ENCODE measurements at regions not wholly inside any gene's neighbourhood (a gene's known extent, or its start where the extent isn't known, plus 50 kb on each side); places are given as distances from the start of the nearest gene placed in this dataset.

DNA sequence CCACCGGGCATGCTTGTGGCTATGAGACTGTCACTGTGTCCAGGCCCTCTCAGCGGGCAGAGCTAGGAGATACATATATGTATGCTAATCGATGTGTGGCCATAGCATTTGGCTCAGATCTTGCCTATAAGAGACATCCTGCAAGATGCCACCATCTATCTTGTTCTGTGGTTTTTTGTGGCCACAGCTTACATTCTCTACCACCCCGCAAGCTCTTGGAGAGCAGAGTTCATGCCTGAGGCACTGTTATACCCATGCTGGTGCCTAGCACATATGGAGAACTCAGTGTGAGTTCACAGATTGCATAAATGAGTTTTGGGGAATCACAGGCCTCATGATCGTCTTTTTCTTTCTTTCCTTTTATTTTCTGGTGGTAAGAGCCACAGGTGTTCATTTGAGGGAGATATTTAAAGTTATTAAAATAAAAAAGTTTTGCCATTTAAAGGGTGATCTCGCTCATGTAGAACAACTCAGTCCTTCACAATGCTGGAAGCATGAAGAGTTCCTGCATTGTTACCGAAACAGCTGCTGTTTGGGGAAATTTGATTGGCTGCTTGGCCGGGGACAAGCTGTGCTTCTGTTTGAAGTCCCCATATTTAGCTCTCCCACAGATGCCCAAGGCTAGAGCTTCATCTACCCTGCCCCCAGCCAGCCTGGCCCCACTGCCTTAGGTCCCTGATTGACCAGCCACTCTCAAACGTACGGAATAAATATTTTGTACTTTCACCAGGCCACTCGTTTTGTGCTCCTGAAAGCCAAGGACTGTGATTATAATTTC, 169.2 kb upstream of the MAP1B start:
- TF ChIP-seq POLR2AphosphoS5 (IDR thresholded peaks at IDR 0.05): no peak
- Histone ChIP-seq H3K4me1 (peaks cover 10% of the 10 kb centered on the region), H3K4me3 (no peak overlapping the region), H3K36me3 (no peaks in the 10 kb centered on the region), H3K27ac (no peak overlapping the region), H3K9me3 (no peaks in the 10 kb centered on the region), H3K27me3 (no peaks in the 10 kb centered on the region)
- 77% methylated on average over 11 of the region's 11 CpGs for WGBS
- no peak for DNase-seq (ENCODE audit: low spot score in 2 of 2)

- WGBS: 43% methylated on average over 7 of the region's 7 CpGs
- no peak overlapping the region for H3K4me3 ChIP-seq
- H3K9me3 ChIP-seq: no peaks in the 10 kb centered on the region
- no peaks in the 10 kb centered on the region for H3K36me3 ChIP-seq
- H3K27ac ChIP-seq: no peak overlapping the region
- peaks cover 10% of the 10 kb centered on the region for H3K4me1 ChIP-seq
- no peak for DNase-seq (ENCODE audit: low spot score in 2 of 2)
- TF ChIP-seq CTCF (IDR thresholded peaks at IDR 0.05): no peak
- TF ChIP-seq EP300 (IDR thresholded peaks at IDR 0.05): no peak
- H3K27me3 ChIP-seq: no peaks in the 10 kb centered on the region
Measured at GRCh38 chr5:71938895-71939294, 168.4 kb upstream of the MAP1B start.

DNA sequence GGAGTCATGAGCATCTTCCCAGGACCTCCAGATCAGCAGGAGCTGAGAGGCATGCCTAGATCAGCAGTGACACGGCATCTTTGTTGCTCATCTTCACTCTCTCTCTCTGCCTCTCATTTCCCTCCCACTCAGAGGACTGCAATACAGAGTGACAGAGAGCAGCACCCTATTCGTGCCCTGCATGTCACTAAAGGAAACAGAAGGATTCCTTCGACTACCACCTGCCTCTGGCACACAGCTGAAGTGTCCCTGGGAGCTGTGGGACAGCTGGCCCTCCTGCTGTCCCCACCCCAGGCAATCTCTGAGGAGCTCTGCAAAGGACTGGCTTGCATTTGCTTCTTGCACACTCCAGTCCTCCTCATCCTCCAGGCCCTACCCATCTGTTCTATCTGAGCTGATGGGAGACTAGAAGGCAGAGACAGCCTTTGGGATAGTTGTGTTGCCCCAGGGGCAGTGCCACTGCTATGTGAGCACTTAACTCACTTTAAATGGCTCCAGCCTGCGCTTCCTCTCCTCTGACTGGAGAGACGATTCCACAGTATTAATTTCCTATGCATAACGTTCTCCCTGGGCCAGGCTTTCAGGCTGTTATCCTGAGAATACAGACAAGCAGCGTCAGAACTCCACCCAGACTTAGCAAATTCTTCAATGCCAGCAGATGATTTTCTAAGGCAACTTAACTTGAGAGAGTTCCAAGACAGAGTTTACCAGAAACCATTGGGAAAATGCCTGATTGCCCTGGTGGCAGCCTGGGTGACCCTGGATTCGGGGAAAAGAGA, 167.6 kb upstream of the MAP1B start:
- Histone ChIP-seq H3K4me3 (no peak overlapping the region), H3K36me3 (no peaks in the 10 kb centered on the region), H3K4me1 (peaks cover 10% of the 10 kb centered on the region), H3K27me3 (no peaks in the 10 kb centered on the region), H3K9me3 (no peaks in the 10 kb centered on the region), H3K27ac (no peak overlapping the region)
- no peak for TF ChIP-seq POLR2AphosphoS5 (IDR thresholded peaks at IDR 0.05)
- no peak for TF ChIP-seq CTCF (IDR thresholded peaks at IDR 0.05)
- TF ChIP-seq EP300 (IDR thresholded peaks at IDR 0.05): no peak
- no peak for TF ChIP-seq POLR2A (IDR thresholded peaks at IDR 0.05)
- DNase-seq (ENCODE audit: low spot score in 2 of 2): no peak
- WGBS: 38% methylated on average over 8 of the region's 8 CpGs

GRCh38 chr5:71943874-71944273, 163.4 kb upstream of the MAP1B start:
- Histone ChIP-seq H3K27me3 (no peaks in the 10 kb centered on the region), H3K9me3 (no peaks in the 10 kb centered on the region), H3K4me1 (peaks cover 10% of the 10 kb centered on the region), H3K36me3 (no peaks in the 10 kb centered on the region), H3K27ac (no peak overlapping the region), H3K4me3 (no peak overlapping the region)
- DNase-seq (ENCODE audit: low spot score in 2 of 2): no peak
- WGBS: 71% methylated on average over 8 of the region's 8 CpGs
- TF ChIP-seq POLR2A (IDR thresholded peaks at IDR 0.05): no peak
- no peak for TF ChIP-seq EP300 (IDR thresholded peaks at IDR 0.05)
- TF ChIP-seq CTCF (IDR thresholded peaks at IDR 0.05): no peak
- TF ChIP-seq POLR2AphosphoS5 (IDR thresholded peaks at IDR 0.05): no peak

DNA sequence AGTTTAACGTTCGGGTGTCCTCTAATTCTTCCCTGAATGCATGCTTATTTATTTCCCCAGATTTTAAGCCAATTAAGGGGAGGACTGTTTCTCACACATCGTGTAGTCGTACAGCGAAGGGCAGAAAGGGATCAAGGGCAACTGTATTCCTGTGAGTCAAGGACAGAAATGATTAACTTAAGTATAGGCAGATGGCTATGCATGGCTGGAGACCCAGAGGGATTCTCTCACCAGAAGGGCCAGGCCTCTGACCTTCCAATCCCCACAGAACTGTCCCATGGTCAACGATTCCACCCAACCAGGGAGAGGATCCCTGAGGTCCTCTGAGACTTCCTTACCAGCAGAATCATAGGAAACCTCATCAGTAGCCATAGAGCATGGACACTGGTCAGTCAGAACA, 161.8 kb upstream of the MAP1B start:
- TF ChIP-seq POLR2AphosphoS5 (IDR thresholded peaks at IDR 0.05) (no peak), POLR2A (IDR thresholded peaks at IDR 0.05) (no peak)
- Histone ChIP-seq H3K36me3 (no peaks in the 10 kb centered on the region), H3K4me3 (no peak overlapping the region), H3K27me3 (no peaks in the 10 kb centered on the region), H3K4me1 (no peaks in the 10 kb centered on the region), H3K27ac (no peak overlapping the region), H3K9me3 (no peaks in the 10 kb centered on the region)
- no peak for DNase-seq (ENCODE audit: low spot score in 2 of 2)
- 91% methylated on average over 6 of the region's 6 CpGs for WGBS

- no peaks in the 10 kb centered on the region for H3K36me3 ChIP-seq
- 85% methylated on average over 6 of the region's 6 CpGs for WGBS
- TF ChIP-seq POLR2A (IDR thresholded peaks at IDR 0.05) (no peak), CTCF (IDR thresholded peaks at IDR 0.05) (no peak), POLR2AphosphoS5 (IDR thresholded peaks at IDR 0.05) (no peak), EP300 (IDR thresholded peaks at IDR 0.05) (no peak)
- no peaks in the 10 kb centered on the region for H3K9me3 ChIP-seq
- no peaks in the 10 kb centered on the region for H3K4me1 ChIP-seq
- no peaks in the 10 kb centered on the region for H3K27me3 ChIP-seq
- no peak overlapping the region for H3K4me3 ChIP-seq
- no peak for DNase-seq (ENCODE audit: low spot score in 2 of 2)
- no peak overlapping the region for H3K27ac ChIP-seq
Measured at GRCh38 chr5:71946343-71947030, 160.8 kb upstream of the MAP1B start.

Data from suprapubic skin (tissue), 4 donors.